ENCODE measurements at regions not wholly inside any gene's neighbourhood (a gene's known extent, or its start where the extent isn't known, plus 50 kb on each side); places are given as distances from the start of the nearest gene placed in this dataset.

GRCh38 chr7:131623154-131623553 lies 66.7 kb upstream of the PODXL start:
- 17 to 24% methylated on average over 10 of the region's 10 CpGs for WGBS, 2 donors
- H3K9me3 ChIP-seq: no peaks in the 10 kb centered on the region
- intact Hi-C loops (cut with DNase I): no loop called here
- H3K27me3 ChIP-seq: no peaks in the 10 kb centered on the region
- DNase-seq (peak; percentile 13 to 55 (median 19)), ATAC-seq (peak; percentile 52)
- no peak overlapping the region for H3K4me3 ChIP-seq
- no peaks in the 10 kb centered on the region for H3K4me1 ChIP-seq
- no peak overlapping the region for H3K27ac ChIP-seq
- no peaks in the 10 kb centered on the region for H3K36me3 ChIP-seq (replicated peaks in 1 of 2; ENCODE audit: insufficient read depth in 1 of 2, low read depth in 2 of 2)
- TF ChIP-seq CTCF (IDR thresholded peaks at IDR 0.05) (no peak), POLR2A (IDR thresholded peaks at IDR 0.05) (no peak)

GRCh38 chr7:131621652-131622051 lies 65.2 kb upstream of the PODXL start:
- Histone ChIP-seq H3K4me1 (no peaks in the 10 kb centered on the region), H3K4me3 (no peak overlapping the region), H3K36me3 (replicated peaks in 1 of 2; ENCODE audit: insufficient read depth in 1 of 2, low read depth in 2 of 2) (no peaks in the 10 kb centered on the region), H3K9me3 (no peaks in the 10 kb centered on the region), H3K27me3 (no peaks in the 10 kb centered on the region), H3K27ac (no peak overlapping the region)
- intact Hi-C loops (cut with DNase I): no loop called here
- DNase-seq: no peak
- 58 to 70% methylated on average over 2 of the region's 2 CpGs for WGBS, 2 donors
- ATAC-seq: no peak
- TF ChIP-seq CTCF (IDR thresholded peaks at IDR 0.05) (no peak), POLR2A (IDR thresholded peaks at IDR 0.05) (no peak)

- ATAC-seq (no peak), DNase-seq (no peak)
- TF ChIP-seq POLR2A (IDR thresholded peaks at IDR 0.05): no peak
- TF ChIP-seq CTCF (IDR thresholded peaks at IDR 0.05): no peak
- Histone ChIP-seq H3K9me3 (no peaks in the 10 kb centered on the region), H3K27me3 (no peaks in the 10 kb centered on the region), H3K4me3 (no peak overlapping the region), H3K4me1 (no peaks in the 10 kb centered on the region), H3K27ac (peak overlapping the region in 1 of 4 donors; percentile 7), H3K36me3 (replicated peaks in 1 of 2; ENCODE audit: insufficient read depth in 1 of 2, low read depth in 2 of 2) (no peaks in the 10 kb centered on the region)
- intact Hi-C loops (cut with DNase I): no loop called here
- 73 to 87% methylated on average over 6 to 8 of the region's 8 CpGs for WGBS, 2 donors
Measured at GRCh38 chr7:131620673-131621609, 64.5 kb upstream of the PODXL start.

GRCh38 chr7:131619336-131620305 lies 63.2 kb upstream of the PODXL start:
- no peak overlapping the region for H3K4me3 ChIP-seq
- H3K4me1 ChIP-seq: no peaks in the 10 kb centered on the region
- H3K27me3 ChIP-seq: no peaks in the 10 kb centered on the region
- H3K36me3 ChIP-seq (replicated peaks in 1 of 2; ENCODE audit: insufficient read depth in 1 of 2, low read depth in 2 of 2): no peaks in the 10 kb centered on the region
- intact Hi-C loops (cut with DNase I): no loop called here
- H3K9me3 ChIP-seq: no peaks in the 10 kb centered on the region
- ATAC-seq (no peak), DNase-seq (no peak)
- 75 to 84% methylated on average over 9 to 10 of the region's 10 CpGs for WGBS, 2 donors
- TF ChIP-seq POLR2A (IDR thresholded peaks at IDR 0.05) (no peak), CTCF (IDR thresholded peaks at IDR 0.05) (no peak)
- no peak overlapping the region for H3K27ac ChIP-seq

All from body of pancreas (tissue), 4 donors.